Activated naive CD4-positive, alpha-beta T cell treated with anti-CD3 and anti-CD28 coated beads, Interleukin-2, amount 10 ng/mL, durations not matched to agents 7 days and 5 days (primary cell): ENCODE measurements at regions not wholly inside any gene's neighbourhood (a gene's known extent, or its start where the extent isn't known, plus 50 kb on each side); places are given as distances from the start of the nearest gene placed in this dataset.

Experiments
- CTCF ChIA-PET: fragments of 350-600 bp; sonication (Branson Sonifier 250); formaldehyde crosslinking; loops from one replicate; lab custom pipeline; 2021; ENCODE audit warnings: antibody characterized with exemption; lab: Charles Lee
- DNase-seq: peaks from one replicate; pipeline ENCODE4 v3.0.0-alpha.2; 2020
- H3K27ac Mint-ChIP-seq: one replicate; pipeline ENCODE4 v1.8.0; 2021; ENCODE audit warnings: mild to moderate bottlenecking, moderate library complexity, mixed read lengths
- H3K27me3 Mint-ChIP-seq: one replicate; pipeline ENCODE4 v1.8.0; 2021; ENCODE audit warnings: mild to moderate bottlenecking, mixed read lengths
- H3K36me3 Mint-ChIP-seq: one replicate; pipeline ENCODE4 v1.8.0; 2021; ENCODE audit warnings: mixed read lengths
- H3K4me1 Mint-ChIP-seq: one replicate; pipeline ENCODE4 v1.8.0; 2021; ENCODE audit warnings: mixed read lengths
- H3K4me3 Mint-ChIP-seq: one replicate; pipeline ENCODE4 v1.8.0; 2021; ENCODE audit warnings: mild to moderate bottlenecking, moderate library complexity, mixed read lengths
- H3K9me3 Mint-ChIP-seq: one replicate; pipeline ENCODE4 v1.8.0; 2021; ENCODE audit warnings: mixed read lengths

DNA sequence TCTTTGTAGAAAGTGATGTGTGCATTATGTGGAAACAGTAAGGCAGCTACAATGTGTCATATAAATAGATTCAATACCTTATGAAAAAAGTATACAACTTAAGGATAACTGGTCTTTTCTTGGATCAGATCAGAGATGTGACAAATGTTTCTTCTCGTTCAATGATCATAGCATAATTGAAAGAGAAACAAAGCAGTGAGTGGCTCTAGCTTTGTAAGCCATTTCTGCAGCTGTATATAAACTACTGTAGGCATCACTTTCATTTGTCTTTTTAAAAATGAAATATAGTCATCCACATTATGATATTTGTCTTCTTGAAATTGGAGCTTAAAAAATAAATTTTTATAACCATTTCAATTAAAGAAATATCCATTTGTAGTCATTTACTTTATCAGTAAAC is 63.8 kb upstream of the LMO3 start:
- CTCF ChIA-PET: no interaction called here
- DNase-seq: no peak
- Mint-ChIP-seq H3K4me1 (no peaks in the 10 kb centered on the region), H3K27ac (no peak overlapping the region), H3K9me3 (no peaks in the 10 kb centered on the region), H3K36me3 (no peaks in the 10 kb centered on the region), H3K27me3 (no peaks in the 10 kb centered on the region), H3K4me3 (no peak overlapping the region)

DNA sequence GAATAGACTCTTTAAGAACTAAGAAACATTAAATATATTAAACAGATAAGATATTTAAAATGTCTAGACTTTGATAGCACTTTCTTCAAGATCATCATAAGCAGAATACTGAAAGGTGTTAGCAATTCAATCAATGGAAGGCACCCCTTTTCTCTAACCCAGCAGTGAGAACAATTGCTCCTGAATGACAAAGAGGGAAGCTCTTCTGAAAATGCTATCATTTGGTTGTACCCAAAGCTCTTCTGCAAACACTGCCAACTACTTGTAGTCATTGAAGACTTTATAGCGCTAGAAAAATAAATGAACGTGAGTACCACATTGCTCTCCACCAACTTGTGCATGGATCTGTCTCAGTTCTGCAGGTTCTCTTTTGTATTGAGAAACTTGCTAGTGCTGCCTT is 62.2 kb upstream of the LMO3 start:
- H3K27me3 Mint-ChIP-seq: no peaks in the 10 kb centered on the region
- no peaks in the 10 kb centered on the region for H3K4me1 Mint-ChIP-seq
- no peaks in the 10 kb centered on the region for H3K36me3 Mint-ChIP-seq
- CTCF ChIA-PET: no interaction called here
- H3K27ac Mint-ChIP-seq: no peak overlapping the region
- DNase-seq: no peak
- no peaks in the 10 kb centered on the region for H3K9me3 Mint-ChIP-seq
- H3K4me3 Mint-ChIP-seq: no peak overlapping the region

DNA sequence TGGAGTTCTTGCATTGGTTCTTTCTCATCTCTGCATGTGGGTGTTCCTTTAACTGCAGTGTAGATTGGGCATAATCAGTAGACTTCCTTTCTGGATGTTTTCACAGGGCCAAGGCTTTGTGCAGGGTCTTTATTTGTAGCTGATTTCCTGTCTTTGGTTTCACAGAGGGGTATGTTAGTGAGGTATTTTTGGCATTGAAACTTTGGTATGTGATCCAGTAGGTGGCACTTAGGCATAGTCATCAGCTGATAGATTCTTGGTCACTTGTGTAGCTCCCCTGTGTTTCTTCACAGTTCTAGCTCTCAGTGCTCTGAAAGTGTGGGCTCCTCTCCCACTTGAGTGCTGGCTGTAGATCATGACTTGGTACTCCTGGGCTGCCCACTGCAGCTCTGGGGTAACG is 52.7 kb upstream of the LMO3 start:
- Mint-ChIP-seq H3K27me3 (no peaks in the 10 kb centered on the region), H3K36me3 (no peaks in the 10 kb centered on the region), H3K4me3 (no peak overlapping the region), H3K27ac (no peak overlapping the region), H3K4me1 (no peaks in the 10 kb centered on the region), H3K9me3 (peaks cover 24% of the 10 kb centered on the region)
- CTCF ChIA-PET: no interaction called here
- no peak for DNase-seq
